ENCODE measurements at regions not wholly inside any gene's neighbourhood (a gene's known extent, or its start where the extent isn't known, plus 50 kb on each side); places are given as distances from the start of the nearest gene placed in this dataset.

- TF ChIP-seq CTCF (IDR thresholded peaks at IDR 0.05) (no peak), POLR2A (IDR thresholded peaks at IDR 0.05) (no peak)
These were observed 1012.0 kb upstream of the AMELY start for GRCh38 chrY:7923476-7924017.

All from lower leg skin (tissue), 3 donors.